Endometrial microvascular endothelial cells (primary cell): ENCODE measurements at regions not wholly inside any gene's neighbourhood (a gene's known extent, or its start where the extent isn't known, plus 50 kb on each side); places are given as distances from the start of the nearest gene placed in this dataset.

Experiments used
- in situ Hi-C: cut with HindIII; loops from 2 replicates; pipeline ENCODE4 v1.10.0; 2017; ENCODE audit warnings: low sequenced_read_pairs, low pct_unique_long_range_greater_than_20kb; ENCODE audit errors: inconsistent ontology term

DNA sequence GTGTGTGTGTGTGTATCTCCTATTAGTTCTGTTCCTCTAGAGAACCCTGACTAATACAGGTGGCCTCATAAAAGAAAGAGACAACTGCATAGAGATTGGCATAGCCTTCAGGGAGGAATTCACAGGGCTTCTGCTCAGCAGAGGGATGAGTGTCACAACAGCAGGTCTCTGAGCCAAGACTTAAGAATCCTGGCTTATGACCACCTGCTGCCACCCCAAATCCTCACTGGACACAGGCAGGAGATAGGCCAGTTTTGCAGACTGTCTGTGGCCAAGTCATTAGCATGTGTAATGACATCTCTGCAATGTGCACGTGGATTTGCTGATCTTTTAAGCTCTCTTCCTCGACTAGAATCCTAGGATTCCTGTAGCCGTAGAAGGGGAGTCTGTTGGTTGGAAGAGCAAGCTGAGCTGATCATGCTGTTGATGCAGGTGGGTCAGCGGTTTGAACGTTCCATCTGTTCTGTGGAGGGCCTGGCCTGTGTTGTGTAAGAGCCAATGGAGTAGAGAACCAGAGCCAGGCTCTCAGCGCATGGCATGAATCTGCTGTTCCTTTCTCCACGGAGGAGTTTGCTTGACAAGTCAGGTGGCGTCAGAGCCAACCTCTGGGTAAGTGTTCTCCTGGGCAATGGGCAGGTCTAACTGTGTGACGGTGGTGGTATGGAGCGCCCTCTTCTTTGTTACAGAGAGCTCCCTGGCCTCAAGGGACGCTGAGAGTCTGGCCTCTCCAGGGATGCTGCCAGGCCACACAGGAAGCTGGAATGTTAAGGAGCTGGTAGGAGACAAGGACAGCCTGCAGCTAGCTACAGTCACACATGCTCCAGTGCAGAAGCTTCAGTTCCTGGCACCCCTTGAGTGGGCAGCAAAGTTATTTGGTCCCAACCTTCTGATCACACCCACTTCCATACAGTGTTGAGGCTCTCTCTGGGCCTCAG is 503.1 kb downstream of the FOXO1 start:
- in situ Hi-C loops, result no loop called here

DNA sequence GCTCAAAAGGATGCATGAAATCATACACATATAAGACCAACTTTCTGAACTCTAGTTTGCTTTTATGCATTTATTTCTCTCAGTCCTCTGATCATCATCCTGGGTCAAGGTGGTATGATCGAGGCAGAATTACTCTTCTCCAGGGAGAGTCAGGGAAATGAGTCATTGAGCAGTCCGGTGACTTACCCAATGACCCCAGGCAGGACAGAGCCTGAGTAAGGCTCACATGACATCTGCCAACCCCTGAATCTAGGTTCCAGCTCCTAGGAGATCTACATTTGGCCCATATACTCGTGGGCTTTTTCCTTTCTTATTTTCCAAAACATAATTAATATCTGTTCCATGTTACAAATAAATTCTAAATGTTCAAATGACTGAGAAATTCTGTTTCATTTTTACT is 502.3 kb downstream of the FOXO1 start:
- in situ Hi-C loops, result no loop called here

DNA sequence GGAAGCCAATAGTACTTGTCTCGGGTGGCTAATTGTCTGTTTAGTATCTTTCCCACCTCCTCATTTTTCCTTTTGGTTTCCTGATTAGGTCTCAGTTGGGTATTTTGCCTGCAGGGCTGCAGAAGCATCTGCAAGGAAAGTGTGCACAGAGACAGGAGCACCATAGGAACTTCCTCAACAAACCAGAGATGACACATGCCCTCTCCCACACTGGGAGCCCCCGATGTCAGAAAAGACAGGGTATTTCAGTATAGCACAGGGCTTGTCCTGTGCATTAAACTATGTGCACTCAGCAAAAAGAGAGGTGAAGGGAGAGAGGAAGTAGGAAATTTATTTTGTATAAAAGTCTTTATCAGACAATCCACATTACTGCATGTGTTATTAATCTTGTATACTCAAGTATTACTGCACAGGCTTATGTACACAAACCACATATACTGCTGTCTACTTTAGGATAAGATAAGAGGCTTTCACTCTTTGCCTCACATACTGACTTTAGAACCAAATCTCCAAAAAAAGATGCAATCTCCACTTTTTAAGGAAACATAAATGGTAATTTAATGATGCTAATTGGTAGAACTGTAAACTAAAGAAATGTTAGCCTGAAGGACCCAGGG is 501.0 kb downstream of the FOXO1 start:
- in situ Hi-C loops, result no loop called here

DNA sequence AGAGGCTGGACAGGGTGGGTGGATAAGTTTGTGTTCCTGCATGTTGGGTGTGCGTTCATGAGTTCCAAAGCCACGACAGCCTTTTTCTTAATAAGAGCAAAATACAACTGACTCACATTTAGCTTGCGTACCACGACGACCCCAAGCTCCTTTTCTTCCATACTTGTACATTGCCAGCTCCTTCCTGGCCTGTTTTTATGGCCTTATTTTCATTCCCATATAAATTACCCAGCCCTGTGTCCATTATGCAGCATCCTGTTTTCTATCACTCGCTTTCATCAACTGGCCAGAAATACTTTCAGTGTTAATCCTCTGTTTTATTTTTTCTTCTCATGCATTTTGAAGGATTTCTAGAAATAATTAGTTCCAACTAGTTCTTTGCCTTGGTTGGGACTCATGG is 499.1 kb downstream of the FOXO1 start:
- in situ Hi-C loops, result no loop called here

DNA sequence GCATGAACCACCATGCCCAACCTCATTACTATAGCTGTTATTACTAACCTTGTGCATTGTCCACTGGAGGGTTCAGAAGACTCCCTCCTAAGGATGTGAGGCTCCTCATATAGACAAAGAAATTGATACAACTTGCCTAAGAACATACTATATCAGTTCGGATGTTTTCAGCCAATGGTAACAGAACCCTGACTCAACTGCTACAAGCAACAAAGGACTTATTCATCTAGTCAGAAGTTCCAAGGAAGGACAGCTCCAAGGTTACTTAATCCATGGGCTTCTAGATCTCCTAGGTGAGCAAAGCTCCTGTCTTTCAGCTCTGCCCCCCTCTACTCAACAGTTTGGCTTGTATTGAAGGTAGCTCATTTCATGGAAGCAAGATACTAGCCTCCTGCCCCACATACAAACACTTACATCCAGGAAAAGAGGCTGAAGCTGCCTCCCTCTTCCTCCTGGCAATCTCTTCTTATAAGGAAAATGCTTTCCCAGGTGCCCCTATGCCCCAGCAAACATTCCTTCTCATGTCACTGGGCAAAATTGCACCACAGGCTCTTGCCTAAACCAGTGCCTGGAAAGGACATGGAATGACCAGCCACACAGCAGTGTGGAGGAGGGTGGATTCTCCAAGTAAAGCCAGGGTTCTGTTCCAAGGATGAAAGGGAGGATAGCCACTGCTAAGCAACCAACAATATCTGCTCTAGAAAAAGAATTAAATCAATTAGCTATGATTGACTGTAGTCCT is 497.8 kb downstream of the FOXO1 start:
- in situ Hi-C loops, result no loop called here

DNA sequence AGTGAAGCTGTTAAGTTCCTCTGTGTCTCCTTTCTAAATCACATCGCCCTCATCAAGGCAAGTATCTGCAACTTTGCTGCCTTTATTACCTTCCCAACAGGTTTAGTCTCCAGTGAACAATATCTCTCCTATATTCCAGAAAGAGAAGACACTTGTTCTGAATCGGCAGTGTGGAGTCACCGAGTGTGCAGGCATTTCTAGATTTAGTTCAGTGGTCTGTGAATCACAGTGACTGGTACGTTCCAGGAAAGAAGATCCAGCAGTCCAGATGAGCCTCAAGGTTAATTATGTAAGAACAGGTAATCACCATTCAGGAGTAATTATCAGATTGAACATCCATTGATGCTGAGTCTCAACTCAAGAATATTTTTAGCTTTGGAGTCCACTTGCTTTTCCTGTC is 497.0 kb downstream of the FOXO1 start:
- in situ Hi-C loops, result no loop called here

DNA sequence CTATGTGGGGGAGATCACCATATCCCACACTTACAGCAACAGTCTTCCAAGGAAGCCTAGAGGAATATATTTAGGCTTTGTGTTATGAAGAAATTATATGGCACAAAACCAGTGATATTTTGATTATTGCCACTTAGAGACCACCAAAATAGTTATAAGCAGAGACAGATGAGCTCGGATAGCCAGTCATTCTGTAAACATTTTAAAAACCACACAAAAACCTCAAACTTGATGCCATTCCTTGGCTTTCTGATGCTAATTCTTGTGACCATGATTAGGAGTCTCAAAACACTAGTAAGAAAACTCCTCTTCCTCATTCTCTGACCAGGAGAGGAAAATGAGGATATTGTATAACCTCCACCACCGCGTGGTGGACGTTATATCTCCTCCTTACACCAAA is 496.4 kb downstream of the FOXO1 start:
- in situ Hi-C loops, result no loop called here

DNA sequence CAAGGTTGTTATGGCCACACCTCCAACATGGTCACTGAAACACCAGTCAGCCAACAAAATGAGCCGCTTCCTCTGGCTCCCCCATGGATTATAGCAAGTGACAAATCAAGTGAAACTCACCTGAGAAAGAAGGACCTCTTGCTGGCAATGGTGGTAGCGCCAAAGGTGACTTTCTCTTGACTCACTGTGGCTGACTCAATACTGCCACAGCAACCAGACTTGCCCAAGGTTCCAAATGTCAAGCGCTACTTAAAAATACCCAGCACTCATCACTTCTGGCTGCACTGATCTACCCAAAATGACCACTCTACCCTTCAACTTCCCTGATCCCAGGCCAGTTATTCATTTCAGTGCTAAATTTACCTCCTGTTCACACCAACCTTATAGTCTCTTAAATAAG is 495.5 kb downstream of the FOXO1 start:
- in situ Hi-C loops, result no loop called here

DNA sequence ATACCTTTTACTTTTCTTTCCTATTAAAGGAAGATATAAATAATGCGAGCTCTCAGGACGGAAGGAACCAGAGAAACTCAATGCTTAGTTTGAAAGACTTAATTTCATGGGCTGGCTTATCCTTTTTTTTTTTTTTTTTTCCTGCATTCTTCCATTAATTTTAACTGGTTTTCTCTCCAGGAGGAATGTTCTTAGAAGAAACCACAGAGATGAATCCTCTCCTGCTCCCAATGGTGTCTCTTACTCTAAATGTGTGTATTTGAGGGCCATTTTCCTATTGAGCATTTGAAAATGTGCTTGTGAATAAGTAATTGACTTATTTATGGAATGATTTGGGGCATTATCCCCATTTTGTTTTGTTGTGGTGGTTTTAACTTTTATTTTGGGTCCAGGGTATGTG is 494.9 kb downstream of the FOXO1 start:
- in situ Hi-C loops, result no loop called here

DNA sequence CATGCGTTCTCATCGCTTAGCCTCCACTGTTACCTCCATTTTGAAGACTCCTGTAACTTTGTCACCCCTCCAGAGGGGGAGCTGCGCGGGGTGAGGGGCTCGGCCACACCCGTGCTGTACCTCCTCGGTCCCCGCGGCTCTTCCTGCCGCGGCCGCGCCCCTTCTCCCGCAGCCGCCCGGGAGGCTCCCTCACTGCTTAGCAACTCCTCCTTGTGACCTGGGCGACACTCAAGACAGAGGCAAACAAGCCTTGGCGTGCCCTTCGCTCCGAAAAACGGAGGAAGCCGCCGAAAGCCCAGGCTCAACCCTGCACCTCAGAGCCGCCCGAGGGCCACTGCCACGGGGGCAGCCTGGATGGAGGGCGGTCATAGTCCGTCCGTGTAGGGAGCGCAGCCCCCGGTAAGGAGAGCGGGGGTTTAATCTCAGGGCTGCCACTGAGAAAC is 494.3 kb downstream of the FOXO1 start:
- in situ Hi-C loops, result no loop called here

DNA sequence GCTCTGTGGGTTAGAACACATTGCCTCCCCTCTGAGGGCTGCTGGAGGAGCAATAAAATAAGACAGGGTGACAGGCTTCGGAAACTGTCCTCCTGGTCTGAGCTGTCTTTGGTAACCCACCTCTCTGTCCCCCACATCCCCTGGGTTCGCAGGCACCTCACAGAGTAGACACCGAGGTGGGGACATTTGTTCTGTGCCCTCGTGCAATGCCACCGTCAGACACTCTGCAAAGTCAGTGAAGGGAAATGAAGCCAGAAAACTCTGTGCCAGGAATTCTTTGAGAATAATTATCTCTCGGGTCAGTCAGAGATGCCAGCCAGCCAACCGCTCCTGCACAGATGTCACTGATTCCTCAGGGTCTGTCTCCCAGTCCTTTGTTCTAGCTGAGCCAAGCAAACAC is 493.6 kb downstream of the FOXO1 start:
- in situ Hi-C loops, result no loop called here

DNA sequence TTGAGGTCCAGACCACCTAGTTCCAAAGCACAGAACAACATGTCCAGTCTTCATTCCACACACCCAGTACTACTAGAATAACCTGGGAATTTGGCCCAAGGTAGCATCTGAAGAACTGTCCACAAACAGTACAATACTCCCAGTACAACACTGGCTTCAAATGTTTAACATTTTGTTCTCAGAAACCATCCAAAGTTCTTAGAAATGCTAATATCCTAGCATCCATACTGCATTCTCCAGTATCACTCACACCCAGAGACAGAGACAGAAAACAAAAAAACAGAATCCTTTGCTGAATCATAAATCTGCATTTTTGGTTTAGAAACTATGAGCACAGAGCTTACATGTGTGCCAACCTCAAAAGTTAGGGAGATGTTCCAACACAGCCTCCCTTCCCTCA is 490.8 kb downstream of the FOXO1 start:
- in situ Hi-C loops, result no loop called here

DNA sequence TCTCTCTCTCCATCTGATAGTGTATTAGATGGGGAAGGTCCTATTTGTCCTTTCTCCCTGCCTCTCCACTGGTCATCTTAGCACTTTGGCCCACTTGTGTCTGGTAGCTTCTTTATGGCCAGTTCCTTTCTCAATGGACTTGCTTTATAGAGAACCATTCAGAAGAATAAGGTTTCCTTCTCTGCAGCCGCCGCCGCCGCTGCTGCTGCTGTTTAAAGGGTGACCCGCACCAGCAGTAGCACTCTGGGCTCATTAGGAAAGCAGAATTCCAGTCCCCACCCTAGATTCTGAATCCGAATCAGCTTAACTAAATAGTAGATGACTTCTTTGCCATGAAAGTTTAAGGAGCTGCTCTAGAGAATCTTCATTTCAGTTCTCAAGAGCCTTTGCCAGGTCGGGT is 490.2 kb downstream of the FOXO1 start:
- in situ Hi-C loops, result no loop called here

DNA sequence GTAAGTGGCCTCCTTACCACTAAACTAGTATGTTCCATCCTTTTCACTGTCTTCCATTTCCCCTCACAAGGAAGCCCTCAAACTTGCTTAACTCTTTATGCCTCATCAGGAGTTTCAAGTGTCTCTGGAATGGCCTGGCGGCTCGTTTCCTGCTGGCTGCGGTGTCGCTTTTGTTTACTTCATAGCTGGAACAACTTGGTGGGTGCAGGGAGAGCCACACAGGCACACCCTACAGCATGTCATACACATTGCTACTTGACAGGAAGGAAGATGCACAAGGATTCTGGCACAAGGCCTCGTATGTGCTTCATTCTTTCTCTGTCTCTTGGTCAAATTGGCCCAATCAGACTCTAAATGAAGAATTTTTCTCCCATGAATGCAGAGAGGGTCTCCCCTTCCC is 488.3 kb downstream of the FOXO1 start:
- in situ Hi-C loops, result no loop called here

DNA sequence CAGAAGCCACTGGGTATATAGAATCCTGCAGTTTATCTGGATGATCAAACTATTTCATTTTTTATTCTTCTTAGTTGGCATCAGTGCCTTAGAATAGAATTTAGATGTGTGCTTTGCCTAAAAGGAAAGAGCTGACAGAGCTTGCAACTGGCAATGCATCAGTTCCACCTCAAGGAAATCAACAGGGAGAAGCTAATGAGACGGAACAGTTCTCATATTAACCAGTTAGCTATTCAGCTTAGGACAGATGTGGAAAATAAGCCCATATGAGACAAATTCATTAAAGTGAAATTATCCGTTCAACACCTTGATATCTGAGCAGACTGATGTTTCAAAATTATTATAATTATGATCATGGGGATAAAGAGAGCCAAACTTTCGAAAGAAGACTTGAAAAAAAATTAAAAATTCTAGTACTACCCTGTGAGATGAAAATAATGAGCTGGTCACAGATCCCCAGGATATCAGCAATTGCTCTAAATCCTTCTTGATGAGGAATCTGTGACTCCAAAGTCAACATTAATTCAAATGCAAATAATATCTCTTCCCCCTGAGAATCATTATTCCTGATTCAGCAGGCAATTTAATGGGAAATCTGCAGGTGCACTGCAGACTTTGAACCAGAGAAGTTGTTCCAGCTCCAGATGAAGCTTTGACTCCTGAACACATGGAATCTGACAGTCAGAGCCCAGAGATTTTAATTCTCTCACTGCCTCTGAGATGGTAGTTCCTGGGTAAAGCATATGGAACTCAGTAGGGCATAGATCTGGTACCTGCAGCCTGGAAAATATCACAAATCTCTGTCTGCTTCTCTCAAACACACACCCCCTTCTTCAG is 486.8 kb downstream of the FOXO1 start:
- in situ Hi-C loops, result no loop called here

DNA sequence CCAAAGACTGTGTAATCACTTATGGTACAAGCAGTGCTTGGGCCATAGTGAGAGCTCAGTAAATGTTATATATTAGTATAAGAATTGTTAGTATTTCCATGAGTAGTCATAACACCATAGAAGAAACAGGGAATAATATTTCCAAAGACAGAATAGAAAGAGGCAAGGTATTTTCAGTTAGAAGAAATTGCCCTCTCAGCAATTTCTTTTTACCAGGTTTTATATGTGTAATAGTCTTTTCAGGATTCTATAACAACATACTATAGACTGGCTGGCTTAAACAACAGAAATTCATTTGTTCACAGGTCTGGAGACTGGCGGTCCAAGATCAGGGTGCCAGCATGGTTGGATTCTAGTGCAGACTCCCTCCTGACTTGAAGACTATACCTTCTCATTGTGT is 485.7 kb downstream of the FOXO1 start:
- in situ Hi-C loops, result no loop called here

DNA sequence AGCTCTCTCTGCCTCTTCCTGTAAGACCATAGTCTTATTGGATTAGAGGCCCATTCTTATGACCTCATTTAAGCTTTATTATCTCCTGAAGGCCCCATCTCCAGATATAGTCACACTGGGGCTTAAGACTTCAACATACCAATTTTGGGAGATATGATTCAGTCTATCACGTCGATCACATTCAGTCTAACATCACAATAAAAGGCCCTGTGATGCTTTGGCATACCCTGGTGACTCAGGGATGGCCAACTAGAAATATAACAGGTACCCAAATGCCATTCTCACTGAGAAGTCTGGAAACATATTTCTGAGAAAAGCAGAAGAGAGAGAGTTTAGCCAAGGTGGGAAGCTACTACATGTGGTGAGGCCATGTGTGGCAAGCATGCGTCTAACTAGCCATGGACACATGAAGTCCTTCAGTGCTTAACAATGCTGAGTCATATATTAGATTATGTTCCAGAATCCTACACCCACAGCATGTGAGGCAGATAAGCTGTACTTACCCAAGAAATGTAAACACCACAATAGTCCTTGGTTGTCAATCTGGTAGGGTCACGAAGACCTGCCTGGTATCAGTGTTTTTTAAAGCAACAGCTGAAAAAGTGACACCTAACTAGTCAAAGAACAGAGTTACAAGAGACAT is 485.1 kb downstream of the FOXO1 start:
- in situ Hi-C loops, result no loop called here

DNA sequence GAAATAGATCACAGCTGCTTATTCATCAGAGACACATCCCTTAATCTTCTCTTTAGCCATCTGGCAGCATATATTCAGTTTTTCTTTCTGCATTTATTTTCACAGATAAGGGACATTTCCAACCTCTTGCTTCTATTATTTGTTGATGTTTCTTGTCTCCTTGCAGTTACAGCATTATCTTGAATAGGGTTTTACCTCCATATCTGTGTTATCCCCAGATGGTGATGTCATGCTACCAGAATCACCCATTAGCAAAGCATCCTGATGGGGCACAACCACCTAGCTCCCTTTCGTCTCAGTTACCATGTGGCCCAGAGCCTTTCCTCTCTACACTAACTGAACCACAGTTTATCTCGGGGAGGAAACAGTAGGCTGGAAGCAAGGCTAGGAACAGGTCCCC is 483.9 kb downstream of the FOXO1 start:
- in situ Hi-C loops, result no loop called here

DNA sequence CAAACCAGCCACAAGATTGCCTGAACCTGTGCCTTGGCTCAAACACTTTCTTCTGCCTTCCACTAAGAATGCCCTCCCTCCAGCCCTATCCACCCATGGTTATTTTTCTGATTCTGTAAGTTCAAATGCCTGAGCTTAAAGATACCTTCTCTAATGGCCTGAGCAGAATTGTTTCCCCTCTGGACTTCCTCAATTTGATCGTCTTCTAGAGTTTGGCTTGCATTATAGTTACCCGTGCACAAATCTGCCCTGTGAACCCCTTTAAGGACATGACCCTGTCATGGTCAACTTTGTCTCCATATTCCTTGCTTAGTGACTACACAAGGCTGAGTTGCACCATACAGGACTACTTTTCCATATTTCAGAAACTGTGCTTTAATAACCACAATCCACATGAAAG is 481.0 kb downstream of the FOXO1 start:
- in situ Hi-C loops, result no loop called here
